ENCODE measurements at regions not wholly inside any gene's neighbourhood (a gene's known extent, or its start where the extent isn't known, plus 50 kb on each side); places are given as distances from the start of the nearest gene placed in this dataset.
"Not testable (repeated sequence)": the region's sequence is repeated elsewhere in the genome, so short reads cannot be mapped to it uniquely, and the experiment has no call there.

GRCh38 chr2:76697439-76697838 is 824.7 kb downstream of the LRRTM4 start:
- not testable (repeated sequence) for TF ChIP-seq CTCF (conservative IDR thresholded peaks at IDR 0.05 in 1 of 2, IDR thresholded peaks at IDR 0.05 in 1 of 2; ENCODE audit: low read depth in 1 of 2, low read length in 2 of 2); EZH2 (IDR thresholded peaks at IDR 0.05; ENCODE audit: low read length, missing control alignments)
